ENCODE measurements at regions not wholly inside any gene's neighbourhood (a gene's known extent, or its start where the extent isn't known, plus 50 kb on each side); places are given as distances from the start of the nearest gene placed in this dataset.

DNA sequence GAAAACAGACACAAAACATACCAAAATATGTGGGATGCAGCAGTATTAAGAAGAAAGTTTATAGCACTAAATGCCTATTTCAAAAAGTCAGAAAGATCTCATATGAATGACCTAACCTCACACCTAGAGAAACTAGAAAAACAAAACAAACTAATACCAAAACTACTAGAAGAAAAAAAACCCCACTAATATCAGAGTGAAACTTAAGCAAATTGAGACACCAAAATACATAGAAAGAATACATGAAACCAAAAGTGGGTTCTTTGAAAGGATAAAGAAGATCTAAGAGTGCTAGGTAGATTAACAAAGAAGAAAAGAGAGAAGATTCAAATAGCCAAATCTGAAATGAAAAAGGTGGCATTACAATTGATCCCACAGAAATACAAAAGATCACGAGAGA lies 494.1 kb downstream of the SH2D4B start:
- no peak for DNase-seq

DNA sequence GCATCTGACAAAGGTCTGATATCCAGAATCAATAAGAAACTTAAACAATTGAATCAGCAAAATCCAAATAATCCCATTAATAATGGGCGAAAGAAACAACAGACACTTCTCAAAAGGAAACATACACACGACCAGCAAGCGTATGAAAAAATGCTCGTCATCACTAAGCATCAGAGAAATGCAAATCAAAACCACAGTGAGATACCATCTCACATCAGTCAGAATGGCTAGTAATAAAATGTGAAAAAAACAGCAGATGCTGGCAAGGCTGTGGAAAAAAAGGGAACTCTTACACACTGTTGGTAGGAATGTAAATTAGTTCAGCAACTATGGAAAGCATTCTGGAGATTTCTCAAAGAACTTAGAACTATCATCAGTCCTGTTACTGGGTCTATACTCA lies 496.7 kb downstream of the SH2D4B start:
- no peak for DNase-seq

DNA sequence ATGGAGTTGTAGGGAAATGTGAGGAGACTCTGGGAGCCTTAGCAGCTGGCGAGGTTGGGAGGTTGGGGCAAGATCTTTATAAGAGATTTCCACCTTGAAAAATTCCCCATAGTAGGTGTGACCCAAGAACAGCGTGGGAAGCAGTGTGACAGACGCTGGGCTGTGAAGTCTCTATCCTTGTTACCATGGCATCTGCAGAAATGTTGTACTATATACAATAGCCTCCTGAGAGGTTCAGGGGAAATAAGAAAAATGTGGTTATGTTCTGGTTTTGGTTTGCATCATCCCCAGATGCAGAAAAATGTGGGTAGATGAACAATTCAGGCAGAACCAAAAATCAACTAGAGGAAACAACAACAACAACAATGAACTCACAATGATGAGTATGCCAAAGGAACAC lies 498.6 kb downstream of the SH2D4B start:
- DNase-seq: peak; percentile 20

DNA sequence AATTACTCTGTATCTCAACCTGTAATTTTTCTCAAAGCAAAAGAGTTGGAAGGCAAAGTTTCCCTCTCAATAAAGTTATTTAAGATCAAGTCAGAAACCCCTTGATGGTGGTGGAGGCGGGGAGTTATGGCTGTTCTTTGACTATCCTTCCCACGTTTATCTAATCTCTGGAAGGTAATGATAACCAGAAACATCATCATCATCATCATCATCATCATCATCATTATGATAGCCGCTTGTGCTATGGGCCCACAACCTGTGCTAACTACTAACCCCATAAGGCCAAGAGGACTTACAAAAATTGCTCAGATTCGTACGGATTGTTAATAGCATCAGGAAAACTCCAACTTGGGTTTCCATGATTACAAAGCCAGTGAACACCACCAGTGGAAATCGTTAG lies 502.3 kb downstream of the SH2D4B start:
- DNase-seq: no peak

- DNase-seq: no peak
Observed at GRCh38 chr10:81040940-81041339, 503.2 kb downstream of the SH2D4B start.

- no peak for DNase-seq
Observed at GRCh38 chr10:81042647-81043046, 504.9 kb downstream of the SH2D4B start.

GRCh38 chr10:81065474-81065873 lies 527.8 kb downstream of the SH2D4B start:
- no peak for DNase-seq

GRCh38 chr10:81068460-81068859 lies 530.8 kb downstream of the SH2D4B start:
- no peak for DNase-seq

DNA sequence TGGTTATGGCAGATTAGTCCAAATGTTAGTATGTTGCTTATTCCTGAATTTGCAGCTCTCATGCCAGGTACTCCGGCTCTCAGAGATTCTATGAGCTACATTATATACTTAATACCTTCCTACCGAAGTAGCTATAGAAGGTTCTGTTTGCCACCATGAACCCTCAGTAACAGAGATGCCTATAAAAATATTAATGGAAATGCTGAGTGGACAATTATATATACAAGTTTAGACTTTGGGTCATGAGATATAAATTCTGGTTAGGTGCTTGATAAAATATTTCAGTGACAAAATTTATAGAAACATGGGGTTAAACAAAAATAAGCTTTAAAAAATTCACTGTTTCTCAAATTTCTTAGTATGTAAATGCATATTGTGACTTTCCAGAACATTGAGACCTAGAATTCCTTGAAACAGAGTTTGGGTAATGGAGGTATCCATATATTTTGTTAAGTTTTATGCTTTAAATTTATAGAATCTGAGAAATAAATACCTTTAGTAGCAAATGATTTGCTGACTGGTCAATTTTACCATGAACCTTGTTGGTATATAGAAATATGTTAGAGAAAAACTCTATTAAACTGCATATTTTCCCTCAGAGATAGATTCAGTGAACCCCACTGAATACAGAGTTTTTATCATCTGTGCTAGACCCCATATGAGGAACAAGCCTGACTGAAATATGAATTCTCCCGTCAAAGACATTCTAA lies 533.5 kb downstream of the SH2D4B start:
- no peak for DNase-seq

- no peak for DNase-seq
Observed at GRCh38 chr10:81073155-81073554, 535.5 kb downstream of the SH2D4B start.

- DNase-seq: peak; percentile 0
Observed at GRCh38 chr10:81081887-81082620, 544.4 kb downstream of the SH2D4B start.

- DNase-seq: no peak
Observed at GRCh38 chr10:81082621-81083376, 545.1 kb downstream of the SH2D4B start.

- no peak for DNase-seq
Observed at GRCh38 chr10:81093056-81093455, 555.4 kb downstream of the SH2D4B start.

GRCh38 chr10:81095238-81095637 lies 557.5 kb downstream of the SH2D4B start:
- DNase-seq: no peak

- DNase-seq: no peak
Observed at GRCh38 chr10:81096558-81096957, 558.9 kb downstream of the SH2D4B start.

DNA sequence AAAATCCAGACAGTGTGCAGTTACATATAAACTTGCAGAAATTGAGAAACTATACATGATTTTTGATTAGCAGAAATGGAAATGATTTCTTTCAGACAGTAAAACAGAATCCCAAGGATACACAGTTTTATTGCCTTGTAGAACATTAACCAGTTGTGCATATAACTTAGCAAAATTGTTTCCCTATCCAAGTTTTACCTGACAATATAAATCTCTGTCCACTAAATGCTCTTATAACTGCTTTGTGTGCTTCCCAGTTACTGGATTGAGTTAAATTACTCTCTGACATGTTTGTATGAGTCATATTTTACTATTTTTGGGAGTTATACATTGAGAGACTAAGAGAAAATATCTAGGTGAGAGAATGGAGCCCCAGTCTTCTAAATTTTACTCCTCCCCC lies 563.4 kb downstream of the SH2D4B start:
- no peak for DNase-seq

DNA sequence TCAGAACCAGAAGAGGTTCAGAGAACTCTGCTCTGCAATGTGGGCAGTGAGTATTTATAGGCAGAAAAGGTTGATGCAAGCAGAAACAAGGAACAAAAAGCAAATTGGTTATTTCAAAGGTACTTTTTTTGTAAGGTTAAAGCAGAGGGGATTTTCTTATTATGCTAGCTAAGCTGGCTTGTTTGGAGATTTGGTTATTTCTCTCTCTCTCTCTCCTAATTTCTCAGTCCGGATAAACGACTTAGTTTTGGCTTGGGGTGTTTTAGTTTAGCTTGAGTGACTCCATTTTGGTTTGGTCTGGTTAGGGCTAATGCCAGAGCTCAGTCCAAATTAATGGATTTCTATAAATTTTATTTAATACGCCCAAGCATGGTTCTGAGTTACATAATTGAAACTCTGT lies 566.8 kb downstream of the SH2D4B start:
- no peak for DNase-seq

DNA sequence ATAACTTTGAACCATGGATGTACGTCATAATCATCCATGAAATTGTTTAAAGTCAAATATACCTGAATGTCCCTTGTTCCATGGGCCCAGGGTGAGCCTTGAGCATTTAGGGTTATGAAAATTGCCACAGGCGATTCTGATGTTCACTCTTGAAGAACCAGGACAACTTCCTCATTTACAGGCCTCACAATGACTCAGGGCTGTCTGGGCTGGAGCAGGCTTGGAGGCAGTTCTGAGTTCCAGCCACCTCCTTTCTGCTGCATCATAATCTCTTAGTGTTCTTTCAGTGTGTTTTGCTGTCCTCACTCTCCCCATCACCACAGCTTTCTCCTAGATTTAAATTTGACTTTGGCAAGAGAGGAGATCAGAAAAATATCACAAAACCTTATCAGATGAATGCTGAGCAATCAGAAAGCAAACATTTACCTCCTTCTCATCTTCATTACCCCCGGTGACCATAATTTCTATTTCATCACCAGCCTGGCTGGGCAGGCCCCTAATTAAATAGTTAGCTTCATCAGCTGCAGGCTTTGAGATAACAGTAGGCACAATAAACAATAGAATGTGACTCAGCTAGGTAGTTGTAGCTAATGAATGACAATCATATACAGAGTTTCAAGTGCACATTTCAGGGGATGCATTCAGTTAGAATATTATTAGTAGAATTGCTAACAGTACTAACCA lies 571.0 kb downstream of the SH2D4B start:
- DNase-seq: no peak

- no peak for DNase-seq
Observed at GRCh38 chr10:81109200-81109752, 571.6 kb downstream of the SH2D4B start.

- DNase-seq: no peak
Observed at GRCh38 chr10:81116201-81116600, 578.5 kb downstream of the SH2D4B start.

GRCh38 chr10:81116990-81117389 lies 579.3 kb downstream of the SH2D4B start:
- DNase-seq: no peak

GRCh38 chr10:81127931-81128330 lies 590.2 kb downstream of the SH2D4B start:
- no peak for DNase-seq

DNA sequence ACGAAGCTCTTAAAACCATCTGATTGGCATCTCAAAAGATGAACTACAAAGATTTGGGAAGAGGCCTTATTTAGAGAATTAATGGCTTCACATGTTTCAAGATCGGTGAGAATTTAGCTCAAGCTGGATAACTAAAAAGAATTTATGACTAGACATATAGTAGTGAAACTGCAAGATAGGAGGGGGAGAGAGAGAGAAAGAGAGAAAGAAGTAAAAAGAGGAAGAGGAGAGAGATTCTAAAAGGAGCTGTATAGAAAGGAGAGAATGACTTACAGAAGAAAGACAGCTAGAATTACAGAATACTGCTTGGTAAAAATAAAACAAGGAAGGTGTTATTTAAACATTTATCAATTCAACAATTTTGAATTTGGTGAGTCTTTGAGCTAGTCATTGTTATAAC lies 592.3 kb downstream of the SH2D4B start:
- DNase-seq: no peak
